Left kidney (tissue), 1 donor: ENCODE measurements at regions not wholly inside any gene's neighbourhood (a gene's known extent, or its start where the extent isn't known, plus 50 kb on each side); places are given as distances from the start of the nearest gene placed in this dataset.

ENCODE experiments used
- DNase-seq: peaks from one replicate; pipeline ENCODE4 v3.0.0-alpha.2; 2013

DNA sequence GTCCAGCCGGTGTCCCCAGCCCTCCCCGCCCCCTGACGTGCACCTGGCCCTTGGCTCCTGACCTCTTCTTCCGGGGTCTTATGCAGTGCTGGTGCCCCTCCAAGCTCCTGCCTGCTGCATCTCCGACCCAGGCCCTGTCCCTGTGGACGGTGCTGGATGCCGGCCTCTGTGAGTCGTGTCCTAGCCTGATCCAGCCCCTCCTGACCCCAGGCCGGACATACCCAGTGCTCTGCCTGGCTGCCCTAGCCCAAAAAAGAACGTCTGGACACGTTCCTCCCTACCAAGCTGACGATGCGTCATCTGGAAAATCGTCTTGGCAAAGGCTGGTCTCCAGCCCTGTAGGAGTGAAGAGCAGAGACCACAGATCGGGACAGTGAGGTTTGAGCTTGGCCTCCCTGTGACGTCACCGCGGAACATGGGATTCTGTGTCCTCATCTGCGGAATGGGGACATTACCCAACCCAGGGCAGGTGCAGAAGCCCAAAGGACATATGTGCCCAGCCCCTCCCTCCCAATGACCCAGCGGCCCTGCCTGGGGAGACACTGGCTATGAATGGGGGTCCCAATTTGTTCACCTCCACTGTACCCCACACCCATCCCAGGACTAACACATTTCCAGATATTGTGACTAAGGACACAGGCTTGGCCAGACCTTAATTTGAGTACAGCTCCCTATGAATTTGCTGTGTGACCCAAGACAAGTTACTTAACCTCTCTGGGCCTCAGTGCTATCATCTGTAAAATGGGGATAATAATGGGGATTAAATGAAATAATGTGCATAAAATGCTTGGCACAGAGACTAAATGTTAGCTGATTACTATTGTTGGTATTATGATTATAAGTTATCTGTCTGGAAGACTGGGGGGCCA, 51.0 kb upstream of the BCL11B start:
- DNase-seq = no peak

DNA sequence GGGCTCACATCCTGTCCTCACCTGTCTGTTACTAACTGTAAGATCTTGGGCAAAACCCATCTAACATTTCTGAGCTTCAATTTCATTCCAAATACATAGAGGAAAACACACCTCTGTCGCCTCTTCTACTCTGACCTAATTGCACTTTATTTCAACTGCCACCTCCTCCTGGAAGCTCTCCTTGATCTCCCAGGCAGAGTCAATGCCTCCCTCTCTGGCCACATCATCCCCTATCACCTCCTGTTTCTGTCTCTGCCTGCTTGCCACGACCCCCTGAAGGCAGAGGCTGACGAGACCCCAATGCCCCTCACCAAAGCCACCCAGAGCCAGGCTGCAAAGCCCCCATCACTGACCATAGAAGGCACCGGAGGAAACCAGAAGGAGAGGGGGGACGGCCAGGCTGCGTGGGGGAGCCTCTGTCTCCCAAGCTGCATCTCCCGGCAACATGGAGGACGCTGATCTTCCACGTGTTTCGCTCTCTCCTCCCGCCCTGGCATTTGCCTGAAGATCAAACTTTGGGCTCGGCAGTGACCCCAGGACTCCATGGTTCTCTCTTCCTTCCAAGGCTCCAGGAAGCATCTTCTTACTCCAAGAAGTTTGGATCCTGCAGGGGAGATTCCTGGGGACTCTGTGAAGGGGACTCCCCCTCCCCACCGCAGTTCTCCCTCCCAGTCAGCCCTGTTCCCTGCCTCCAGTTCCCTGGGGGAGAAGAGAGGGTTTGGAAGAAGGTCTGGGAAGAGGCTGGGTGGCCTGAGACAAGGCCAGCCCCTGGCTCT, 50.1 kb upstream of the BCL11B start:
- no peak for DNase-seq
